Renal cortex interstitium (tissue), 11 donors: ENCODE measurements at regions not wholly inside any gene's neighbourhood (a gene's known extent, or its start where the extent isn't known, plus 50 kb on each side); places are given as distances from the start of the nearest gene placed in this dataset.
"Not testable (repeated sequence)": the region's sequence is repeated elsewhere in the genome, so short reads cannot be mapped to it uniquely, and the experiment has no call there.

Source experiments
- DNase-seq, 11 donors: peaks; one replicate each; pipeline ENCODE4 v3.0.0-alpha.2; 2013; ENCODE audit warnings: low read depth in 9 of 11, low spot score in 4 of 11; ENCODE audit errors: extremely low read depth in 1 of 11

- DNase-seq, result no peak
Observed at GRCh38 chr12:89882050-89882449, 173.4 kb upstream of the ATP2B1 start.

DNA sequence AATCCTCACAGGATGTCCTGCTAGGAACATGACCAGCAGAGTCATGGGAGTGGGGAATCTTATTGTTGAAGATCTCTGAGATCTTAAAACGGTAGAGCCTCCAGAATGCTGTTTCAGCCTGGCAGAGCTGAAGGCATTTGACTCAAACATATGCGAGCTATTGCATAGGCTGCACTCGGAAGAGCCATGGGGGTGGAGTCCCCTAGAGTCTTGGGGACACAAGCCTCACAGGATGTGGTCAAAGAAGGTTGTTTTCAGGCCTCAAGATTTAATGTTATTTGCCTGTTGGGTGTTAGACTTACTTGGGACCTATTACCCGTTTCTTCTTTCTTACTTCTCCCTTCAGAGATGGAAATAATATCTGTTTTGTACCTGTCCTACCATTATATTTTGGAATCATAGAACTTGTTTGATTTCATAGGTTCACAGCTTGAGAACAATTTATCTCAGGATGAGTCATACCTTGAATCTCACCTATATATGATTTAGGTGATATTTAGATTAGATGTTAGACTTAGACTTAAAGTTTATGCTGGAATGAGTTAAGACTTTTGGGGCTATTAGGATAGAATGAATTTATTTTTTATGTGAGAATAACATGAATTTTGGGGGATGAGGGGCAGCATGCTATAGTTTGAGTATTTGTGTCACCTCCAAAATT is 172.2 kb upstream of the ATP2B1 start:
- DNase-seq, result no peak

- no peak for DNase-seq
Observed at GRCh38 chr12:89879766-89880165, 171.1 kb upstream of the ATP2B1 start.

DNA sequence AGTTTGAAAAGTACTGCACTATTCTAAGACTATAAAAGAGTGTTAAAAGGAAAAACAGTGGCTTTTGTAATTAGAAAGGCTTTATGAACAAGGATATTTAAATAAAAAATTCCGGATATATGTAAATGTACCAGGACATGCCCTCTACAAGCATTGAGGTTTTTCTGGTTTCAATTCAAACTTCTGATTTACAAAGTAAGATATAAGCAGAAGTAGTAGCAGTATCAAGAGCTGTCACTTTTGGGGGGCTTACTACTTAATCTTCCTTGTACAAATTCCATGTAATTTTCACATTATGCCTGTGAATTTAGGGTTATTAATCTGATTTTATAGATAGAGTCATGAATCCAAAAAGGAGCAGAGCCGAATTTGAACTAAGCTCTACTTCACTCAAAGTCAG is 170.3 kb upstream of the ATP2B1 start:
- no peak for DNase-seq

DNA sequence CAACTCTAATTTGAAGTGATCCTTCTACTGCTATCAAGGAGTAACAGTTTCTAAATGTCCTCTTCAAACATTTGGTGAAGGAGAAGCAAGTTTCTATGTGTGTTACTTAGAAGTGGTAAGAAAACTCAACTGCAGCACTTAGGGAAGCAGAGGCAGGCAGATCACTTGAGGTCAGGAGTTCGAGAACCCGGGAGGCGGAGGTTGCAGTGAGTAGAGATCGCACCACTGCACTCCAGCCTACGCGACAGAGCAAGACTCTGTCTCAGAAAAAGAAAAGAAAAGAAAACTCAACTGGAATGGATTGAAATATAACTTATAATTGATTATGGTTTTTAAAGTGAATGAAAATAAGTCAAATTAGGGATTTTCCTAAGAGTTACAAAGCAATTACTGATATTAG is 169.7 kb upstream of the ATP2B1 start:
- no peak for DNase-seq

DNA sequence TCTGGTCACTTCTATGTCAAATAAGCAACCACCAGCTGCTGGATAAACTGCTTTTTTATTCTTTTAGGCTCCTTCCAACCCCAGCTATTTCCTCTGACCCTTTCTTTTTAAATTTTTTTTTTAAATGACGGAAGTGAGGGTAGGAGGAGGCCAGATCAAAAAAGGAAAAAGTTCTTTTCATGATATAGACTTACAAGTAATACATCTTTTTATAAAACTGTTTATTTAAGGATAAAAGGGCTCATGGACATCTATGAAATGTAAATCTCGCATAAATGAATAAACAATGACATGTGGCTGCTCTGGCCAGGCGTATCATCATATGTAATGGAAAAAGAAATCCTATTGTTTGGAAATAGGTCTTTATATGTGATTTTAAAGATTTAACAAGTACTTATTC is 169.0 kb upstream of the ATP2B1 start:
- DNase-seq, result no peak

- no peak for DNase-seq
Observed at GRCh38 chr12:89877136-89877535, 168.5 kb upstream of the ATP2B1 start.

DNA sequence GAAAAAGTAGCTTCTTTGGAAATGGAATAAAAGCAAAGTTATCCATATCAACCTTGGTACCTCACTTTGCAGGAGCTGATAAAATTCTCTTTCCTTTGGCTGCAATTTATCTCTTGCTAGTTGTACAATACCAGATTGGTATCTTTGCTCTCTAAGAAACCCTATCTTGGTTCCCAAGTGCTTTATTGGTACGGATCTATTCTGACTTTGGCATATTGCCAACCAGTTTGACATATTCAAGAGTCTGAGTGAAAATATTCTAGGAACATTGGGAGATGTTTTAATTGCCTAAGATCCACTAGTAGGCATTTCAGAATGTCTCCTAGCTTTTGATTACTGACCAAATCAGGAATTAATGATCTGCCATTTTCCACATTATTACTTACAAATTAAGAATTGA is 167.2 kb upstream of the ATP2B1 start:
- no peak for DNase-seq

DNA sequence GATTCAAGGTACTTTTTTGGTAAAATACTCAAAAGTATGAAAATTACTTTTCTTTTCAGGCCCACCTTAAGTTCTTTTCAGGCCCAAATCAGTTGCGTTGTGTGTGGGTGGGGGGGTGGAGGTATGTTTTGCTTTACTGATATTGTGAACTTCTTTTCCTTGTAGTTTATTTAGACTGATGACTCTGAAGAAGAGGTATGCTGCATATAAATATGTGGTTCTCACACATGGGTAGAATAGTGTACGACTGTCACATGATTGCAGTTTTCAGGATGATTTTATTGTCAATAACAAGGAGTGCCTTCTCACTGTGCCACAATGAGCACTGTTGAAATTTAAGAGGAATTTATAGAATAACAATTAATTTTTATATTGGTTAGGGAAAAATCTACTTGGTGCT is 166.6 kb upstream of the ATP2B1 start:
- no peak for DNase-seq

DNA sequence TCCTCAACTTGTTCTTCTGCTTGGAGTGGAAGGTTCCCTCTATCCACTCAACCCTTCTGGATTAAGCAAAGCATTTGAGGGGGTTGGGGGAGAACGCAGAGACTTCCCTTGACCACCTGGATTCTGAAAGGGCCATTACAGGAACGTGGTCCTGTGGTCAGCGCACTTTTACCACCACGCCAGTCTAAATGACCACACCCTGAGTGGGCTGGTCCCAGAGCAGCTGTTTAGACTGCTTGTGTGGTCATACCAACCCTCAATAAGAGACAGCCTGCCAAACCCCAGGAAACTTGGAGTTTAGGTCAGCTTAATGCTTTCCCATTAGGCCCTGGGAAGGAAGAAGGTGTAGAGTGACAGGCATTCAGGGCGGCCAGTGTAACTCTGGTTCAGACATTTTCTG is 165.5 kb upstream of the ATP2B1 start:
- no peak for DNase-seq

- peak in 2 of 11 donors; percentile 46 to 53 for DNase-seq
Observed at GRCh38 chr12:89873745-89874144, 165.1 kb upstream of the ATP2B1 start.

DNA sequence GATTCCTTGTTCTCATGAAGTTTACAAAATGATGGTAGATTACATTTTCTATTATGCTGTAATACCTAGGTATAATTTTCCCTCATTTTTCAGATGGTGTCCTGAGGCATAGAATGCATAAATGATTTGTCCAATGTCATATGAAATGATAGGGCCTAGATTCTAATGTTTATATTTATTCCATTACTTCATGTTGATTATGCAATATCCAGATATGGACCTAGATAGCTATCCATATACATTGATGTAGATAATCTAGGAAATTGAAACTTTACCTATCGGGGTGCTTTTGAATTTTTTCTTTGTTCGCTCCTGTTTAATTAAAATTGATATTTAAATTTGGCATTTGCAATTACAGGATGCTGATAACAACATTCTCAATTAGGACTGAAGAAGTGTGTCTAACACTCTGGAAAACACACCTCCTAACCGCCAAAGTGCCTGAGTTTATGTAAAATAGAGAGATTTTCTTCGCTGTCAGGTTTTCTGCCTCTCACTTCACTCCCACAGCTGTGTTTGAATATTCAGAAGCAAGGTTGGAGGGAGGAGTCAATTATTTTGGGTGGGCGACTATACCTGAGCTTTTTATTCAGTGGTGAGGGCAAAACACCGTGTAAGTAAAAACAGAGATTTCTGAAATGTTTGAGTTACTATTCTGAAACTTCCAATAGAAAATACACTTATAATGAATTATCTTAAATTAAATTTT is 164.4 kb upstream of the ATP2B1 start:
- DNase-seq, result no peak

- no peak for DNase-seq
Observed at GRCh38 chr12:89870413-89871184, 162.0 kb upstream of the ATP2B1 start.

- DNase-seq, result not testable (repeated sequence)
Observed at GRCh38 chr12:89867611-89868010, 159.0 kb upstream of the ATP2B1 start.

GRCh38 chr12:89864411-89864810 is 155.8 kb upstream of the ATP2B1 start:
- no peak for DNase-seq

GRCh38 chr12:89863968-89864367 is 155.3 kb upstream of the ATP2B1 start:
- no peak for DNase-seq

DNA sequence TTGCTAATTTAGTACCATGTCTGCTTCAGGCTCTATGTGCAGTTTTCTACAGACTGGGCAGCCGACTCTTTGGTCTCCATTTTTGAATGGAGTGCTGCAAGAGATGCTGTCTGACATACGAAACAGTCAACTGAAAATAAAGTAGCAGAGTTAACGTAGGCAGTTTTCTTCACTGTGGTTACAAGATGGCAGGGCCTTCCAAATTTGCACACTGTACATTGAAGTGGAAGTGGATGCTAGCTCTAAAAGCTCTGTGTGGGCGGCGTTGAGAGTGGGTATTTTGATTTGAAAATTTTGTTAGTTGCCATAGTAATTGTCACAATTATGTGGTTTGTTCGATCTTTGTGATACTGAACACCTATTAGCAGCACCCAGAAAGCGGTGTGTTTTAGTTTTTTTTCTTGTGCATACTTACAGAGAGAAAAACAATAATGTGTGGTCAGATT is 154.9 kb upstream of the ATP2B1 start:
- DNase-seq, result no peak

DNA sequence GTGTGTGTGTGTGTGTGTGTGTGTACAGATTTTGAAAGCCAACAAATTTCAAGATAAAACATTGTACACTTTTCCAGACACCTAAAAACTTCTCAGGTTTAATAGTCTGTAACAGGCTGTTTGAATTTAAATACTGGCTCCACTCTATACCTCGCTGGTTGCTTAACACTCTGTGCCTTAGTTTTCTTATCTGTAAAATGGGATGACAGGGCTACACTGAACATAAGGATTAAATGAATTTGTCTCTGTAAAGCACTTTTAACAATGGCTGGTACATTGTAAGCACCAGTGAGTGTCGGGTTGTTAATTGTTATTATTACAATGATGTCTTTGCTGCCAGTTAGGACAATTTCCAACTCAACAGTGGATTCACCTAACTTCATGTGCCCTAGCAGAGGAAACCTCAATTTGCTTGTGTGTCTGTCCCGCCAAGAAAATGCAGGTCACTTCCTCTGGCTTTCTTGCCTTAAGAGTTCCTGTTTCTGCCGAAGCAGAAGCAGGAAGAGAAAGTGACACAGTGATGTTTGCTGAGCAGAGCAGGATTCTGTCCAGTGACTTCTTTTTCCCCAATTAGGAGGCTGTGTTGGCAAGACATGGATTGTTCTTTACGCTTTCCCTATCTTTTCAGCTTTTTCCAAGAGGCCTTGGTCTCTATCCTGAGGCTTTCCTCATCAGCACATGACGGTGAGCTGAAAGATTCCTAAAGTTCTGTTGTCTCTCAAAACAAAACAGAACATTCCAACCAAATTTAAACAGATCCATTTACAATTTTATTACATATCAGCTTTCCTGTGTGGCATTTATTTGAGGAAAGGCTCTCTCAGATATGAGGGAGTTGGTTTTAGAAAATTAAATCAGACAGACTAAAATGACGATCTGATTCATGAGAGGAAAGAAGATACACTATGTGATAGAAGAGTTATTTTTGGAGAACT is 154.1 kb upstream of the ATP2B1 start:
- no peak for DNase-seq

GRCh38 chr12:89861086-89861485 is 152.4 kb upstream of the ATP2B1 start:
- no peak for DNase-seq
